ENCODE measurements at regions not wholly inside any gene's neighbourhood (a gene's known extent, or its start where the extent isn't known, plus 50 kb on each side); places are given as distances from the start of the nearest gene placed in this dataset.

DNA sequence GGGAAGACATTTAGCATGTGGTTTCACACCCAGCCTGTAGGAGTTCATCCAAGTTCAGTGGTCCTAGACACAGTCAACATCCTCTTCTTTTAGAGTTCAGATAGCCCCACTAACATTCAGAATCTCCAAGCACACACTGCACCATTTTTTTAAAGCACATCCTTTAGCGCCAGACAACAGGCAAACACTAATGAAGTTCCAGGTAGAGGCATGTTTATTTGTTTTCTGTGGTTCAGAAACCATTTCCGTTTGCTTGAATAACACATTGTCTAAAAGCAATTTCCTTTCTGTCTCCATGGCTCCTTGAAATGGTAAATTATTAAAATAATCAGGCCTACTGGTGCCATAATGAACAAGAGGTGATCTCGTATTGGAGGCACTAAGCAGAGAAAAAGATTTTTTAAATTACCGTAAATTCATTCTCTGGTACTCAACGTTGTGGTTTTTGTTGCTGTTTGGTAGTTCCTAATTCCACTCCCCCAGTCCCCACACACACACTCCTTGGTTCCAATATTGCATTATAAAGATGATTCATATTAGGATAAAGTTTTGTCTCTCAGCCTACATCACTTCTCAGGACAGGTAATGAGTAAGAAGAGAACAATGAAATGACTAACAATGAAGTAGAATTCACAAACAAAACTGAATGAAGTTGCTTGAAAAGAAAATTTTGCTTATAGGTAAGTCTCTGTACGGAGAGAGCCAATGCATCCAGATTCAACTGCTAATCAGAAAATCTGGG is 153.1 kb downstream of the PCSK1 start:
- Histone ChIP-seq H3K4me3 (ENCODE audit: low read depth, low read length, poor library complexity, severe bottlenecking) (no peak overlapping the region), H3F3A (ENCODE audit: insufficient read depth, low read length) (no peaks in the 10 kb centered on the region), H3K27ac (ENCODE audit: low read depth, low read length, poor library complexity, severe bottlenecking) (no peak overlapping the region), H3K9me2 (ENCODE audit: low read depth, low read length) (no peaks in the 10 kb centered on the region), H3K79me2 (ENCODE audit: insufficient read depth, low read length) (no peaks in the 10 kb centered on the region), H3K36me3 (ENCODE audit: insufficient read depth, low read length) (no peaks in the 10 kb centered on the region), H3K4me2 (ENCODE audit: low read length) (no peak overlapping the region), H3K4me1 (ENCODE audit: insufficient read depth, low read length, severe bottlenecking) (no peaks in the 10 kb centered on the region), H2AFZ (ENCODE audit: low read length) (no peak overlapping the region), H3K9me3 (ENCODE audit: low read length) (no peaks in the 10 kb centered on the region), H3K27me3 (ENCODE audit: insufficient read depth, low read length) (no peaks in the 10 kb centered on the region), H3K9ac (ENCODE audit: low read length) (no peak overlapping the region), H4K20me1 (ENCODE audit: insufficient read depth, low read length) (no peaks in the 10 kb centered on the region)
- TF ChIP-seq, protein P1, sequence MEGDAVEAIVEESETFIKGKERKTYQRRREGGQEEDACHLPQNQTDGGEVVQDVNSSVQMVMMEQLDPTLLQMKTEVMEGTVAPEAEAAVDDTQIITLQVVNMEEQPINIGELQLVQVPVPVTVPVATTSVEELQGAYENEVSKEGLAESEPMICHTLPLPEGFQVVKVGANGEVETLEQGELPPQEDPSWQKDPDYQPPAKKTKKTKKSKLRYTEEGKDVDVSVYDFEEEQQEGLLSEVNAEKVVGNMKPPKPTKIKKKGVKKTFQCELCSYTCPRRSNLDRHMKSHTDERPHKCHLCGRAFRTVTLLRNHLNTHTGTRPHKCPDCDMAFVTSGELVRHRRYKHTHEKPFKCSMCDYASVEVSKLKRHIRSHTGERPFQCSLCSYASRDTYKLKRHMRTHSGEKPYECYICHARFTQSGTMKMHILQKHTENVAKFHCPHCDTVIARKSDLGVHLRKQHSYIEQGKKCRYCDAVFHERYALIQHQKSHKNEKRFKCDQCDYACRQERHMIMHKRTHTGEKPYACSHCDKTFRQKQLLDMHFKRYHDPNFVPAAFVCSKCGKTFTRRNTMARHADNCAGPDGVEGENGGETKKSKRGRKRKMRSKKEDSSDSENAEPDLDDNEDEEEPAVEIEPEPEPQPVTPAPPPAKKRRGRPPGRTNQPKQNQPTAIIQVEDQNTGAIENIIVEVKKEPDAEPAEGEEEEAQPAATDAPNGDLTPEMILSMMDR (IDR thresholded peaks at IDR 0.05; ENCODE audit: low read length): no peak
- TF ChIP-seq EZH2 (IDR thresholded peaks at IDR 0.05; ENCODE audit: borderline replicate concordance, low read length): no peak

DNA sequence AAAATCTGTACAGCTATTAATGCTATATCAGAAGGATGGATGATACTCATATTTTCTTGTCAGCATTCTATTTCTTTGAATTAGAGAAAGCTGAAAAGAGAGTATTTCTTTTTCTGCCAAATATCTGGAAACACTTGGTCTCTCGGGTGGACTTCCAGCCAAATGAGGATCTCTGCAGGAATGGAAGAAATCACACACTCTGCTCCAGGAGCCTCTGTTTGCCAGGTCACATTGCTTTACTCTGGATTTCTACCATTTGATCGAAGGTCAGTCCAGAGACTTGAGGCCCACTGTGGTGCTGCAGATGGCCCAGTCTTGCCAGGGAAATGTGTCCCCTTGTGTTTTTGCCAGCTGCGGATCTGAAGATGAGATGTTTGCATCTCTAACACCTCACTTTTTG is 154.1 kb downstream of the PCSK1 start:
- Histone ChIP-seq H3K9me3 (ENCODE audit: low read length) (no peaks in the 10 kb centered on the region), H3F3A (ENCODE audit: insufficient read depth, low read length) (no peaks in the 10 kb centered on the region), H2AFZ (ENCODE audit: low read length) (no peak overlapping the region), H3K27ac (ENCODE audit: low read depth, low read length, poor library complexity, severe bottlenecking) (no peak overlapping the region), H3K4me3 (ENCODE audit: low read depth, low read length, poor library complexity, severe bottlenecking) (no peak overlapping the region), H3K36me3 (ENCODE audit: insufficient read depth, low read length) (no peaks in the 10 kb centered on the region), H3K27me3 (ENCODE audit: insufficient read depth, low read length) (no peaks in the 10 kb centered on the region), H3K9me2 (ENCODE audit: low read depth, low read length) (no peaks in the 10 kb centered on the region), H3K79me2 (ENCODE audit: insufficient read depth, low read length) (no peaks in the 10 kb centered on the region), H4K20me1 (ENCODE audit: insufficient read depth, low read length) (no peaks in the 10 kb centered on the region), H3K4me2 (ENCODE audit: low read length) (no peak overlapping the region), H3K9ac (ENCODE audit: low read length) (no peak overlapping the region), H3K4me1 (ENCODE audit: insufficient read depth, low read length, severe bottlenecking) (no peaks in the 10 kb centered on the region)
- TF ChIP-seq, protein P1 (IDR thresholded peaks at IDR 0.05; ENCODE audit: low read length): no peak
- TF ChIP-seq EZH2 (IDR thresholded peaks at IDR 0.05; ENCODE audit: borderline replicate concordance, low read length): no peak

DNA sequence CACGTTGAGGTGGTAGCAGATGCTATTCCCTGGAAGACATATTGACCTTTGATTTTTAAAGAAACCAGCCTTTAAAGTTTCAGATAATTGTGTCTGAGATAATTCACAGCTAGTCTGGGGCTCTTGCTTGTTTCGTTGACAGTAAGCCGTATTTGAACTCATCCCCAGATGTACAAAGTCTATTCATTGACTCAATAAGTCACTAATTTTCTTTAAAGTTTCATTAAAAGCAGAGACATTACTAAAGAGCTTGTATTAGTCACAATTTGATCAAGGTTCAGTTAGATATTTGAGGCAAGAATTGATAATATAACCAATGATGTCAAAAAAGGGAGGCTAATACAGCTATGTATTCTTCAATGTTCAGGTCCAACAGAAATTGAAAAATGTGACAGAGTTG is 158.0 kb downstream of the PCSK1 start:
- Histone ChIP-seq H3K27ac (ENCODE audit: low read depth, low read length, poor library complexity, severe bottlenecking) (no peak overlapping the region), H4K20me1 (ENCODE audit: insufficient read depth, low read length) (no peaks in the 10 kb centered on the region), H3K9me2 (ENCODE audit: low read depth, low read length) (no peaks in the 10 kb centered on the region), H3K9ac (ENCODE audit: low read length) (no peak overlapping the region), H3K79me2 (ENCODE audit: insufficient read depth, low read length) (no peaks in the 10 kb centered on the region), H3K4me2 (ENCODE audit: low read length) (no peak overlapping the region), H3K4me1 (ENCODE audit: insufficient read depth, low read length, severe bottlenecking) (no peaks in the 10 kb centered on the region), H2AFZ (ENCODE audit: low read length) (no peak overlapping the region), H3K36me3 (ENCODE audit: insufficient read depth, low read length) (no peaks in the 10 kb centered on the region), H3F3A (ENCODE audit: insufficient read depth, low read length) (no peaks in the 10 kb centered on the region), H3K9me3 (ENCODE audit: low read length) (no peaks in the 10 kb centered on the region), H3K27me3 (ENCODE audit: insufficient read depth, low read length) (no peaks in the 10 kb centered on the region), H3K4me3 (ENCODE audit: low read depth, low read length, poor library complexity, severe bottlenecking) (no peak overlapping the region)
- TF ChIP-seq, protein P1 (IDR thresholded peaks at IDR 0.05; ENCODE audit: low read length): no peak
- TF ChIP-seq EZH2 (IDR thresholded peaks at IDR 0.05; ENCODE audit: borderline replicate concordance, low read length): no peak
